Neural cell (in vitro differentiated cells): ENCODE measurements at regions not wholly inside any gene's neighbourhood (a gene's known extent, or its start where the extent isn't known, plus 50 kb on each side); places are given as distances from the start of the nearest gene placed in this dataset.

ENCODE experiments used
- EP300 ChIP-seq: fragments of 450-650 bp; conservative IDR thresholded peaks from 2 replicates; pipeline ENCODE4 v1.6.1; 2014; ENCODE audit warnings: antibody characterized with exemption, mild to moderate bottlenecking, moderate library complexity; ENCODE audit not compliant: poor library complexity, severe bottlenecking
- TF ChIP-seq, protein P1 (sequence below): fragments of 450-650 bp; IDR thresholded peaks from 2 replicates; pipeline ENCODE4 v1.5.1; 2014; ENCODE audit warnings: antibody characterized with exemption, mild to moderate bottlenecking, moderate library complexity; ENCODE audit not compliant: poor library complexity, severe bottlenecking

DNA sequence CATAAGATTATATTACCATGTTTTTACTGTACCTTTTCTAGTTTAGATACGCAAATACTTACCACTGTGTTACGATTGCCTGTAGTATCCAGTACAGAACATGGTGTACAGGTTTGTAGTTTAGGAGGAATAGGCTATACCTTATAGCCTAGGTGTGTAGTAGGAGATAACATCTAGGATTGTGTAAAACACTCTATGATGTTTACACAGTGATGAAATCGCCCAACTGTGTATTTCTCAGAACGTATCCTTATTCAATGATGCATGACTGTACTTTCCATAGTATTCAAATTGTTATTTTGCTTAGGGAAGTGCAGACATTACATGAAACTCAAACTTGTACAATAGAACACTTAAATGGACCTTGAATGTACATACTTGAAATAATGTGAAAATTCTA, 188.1 kb upstream of the PDGFD start:
- no peak for TF ChIP-seq EP300
- TF ChIP-seq, protein P1, sequence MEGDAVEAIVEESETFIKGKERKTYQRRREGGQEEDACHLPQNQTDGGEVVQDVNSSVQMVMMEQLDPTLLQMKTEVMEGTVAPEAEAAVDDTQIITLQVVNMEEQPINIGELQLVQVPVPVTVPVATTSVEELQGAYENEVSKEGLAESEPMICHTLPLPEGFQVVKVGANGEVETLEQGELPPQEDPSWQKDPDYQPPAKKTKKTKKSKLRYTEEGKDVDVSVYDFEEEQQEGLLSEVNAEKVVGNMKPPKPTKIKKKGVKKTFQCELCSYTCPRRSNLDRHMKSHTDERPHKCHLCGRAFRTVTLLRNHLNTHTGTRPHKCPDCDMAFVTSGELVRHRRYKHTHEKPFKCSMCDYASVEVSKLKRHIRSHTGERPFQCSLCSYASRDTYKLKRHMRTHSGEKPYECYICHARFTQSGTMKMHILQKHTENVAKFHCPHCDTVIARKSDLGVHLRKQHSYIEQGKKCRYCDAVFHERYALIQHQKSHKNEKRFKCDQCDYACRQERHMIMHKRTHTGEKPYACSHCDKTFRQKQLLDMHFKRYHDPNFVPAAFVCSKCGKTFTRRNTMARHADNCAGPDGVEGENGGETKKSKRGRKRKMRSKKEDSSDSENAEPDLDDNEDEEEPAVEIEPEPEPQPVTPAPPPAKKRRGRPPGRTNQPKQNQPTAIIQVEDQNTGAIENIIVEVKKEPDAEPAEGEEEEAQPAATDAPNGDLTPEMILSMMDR, result no peak
